Stimulated activated naive CD8-positive, alpha-beta T cell treated with anti-CD3 and anti-CD28 coated beads, Interleukin-15, Interleukin-2, amounts not matched to agents 100 U/mL and 50 U/mL, for 24 hours (primary cell): ENCODE measurements at regions not wholly inside any gene's neighbourhood (a gene's known extent, or its start where the extent isn't known, plus 50 kb on each side); places are given as distances from the start of the nearest gene placed in this dataset.

Experiments
- ATAC-seq: fragments of 150-1000 bp; cut with Tn5 transposase; one replicate; pipeline ENCODE4 v1.10.0; 2021
- DNase-seq: peaks from one replicate; pipeline ENCODE4 v3.0.0; 2021

GRCh38 chr2:128727404-128727803, 408.7 kb upstream of the HS6ST1 start:
- ATAC-seq (peak; percentile 28), DNase-seq (no peak)

- ATAC-seq (peak; percentile 26), DNase-seq (no peak)
These were observed 409.2 kb upstream of the HS6ST1 start for GRCh38 chr2:128727914-128728313.

GRCh38 chr2:128729051-128729450, 410.4 kb upstream of the HS6ST1 start:
- DNase-seq (no peak), ATAC-seq (no peak)

- no peak for ATAC-seq
- no peak for DNase-seq
These were observed 413.5 kb upstream of the HS6ST1 start for GRCh38 chr2:128731994-128732650.

- DNase-seq, result no peak
- no peak for ATAC-seq
These were observed 414.3 kb upstream of the HS6ST1 start for GRCh38 chr2:128732976-128733431.

GRCh38 chr2:128733450-128733849, 414.8 kb upstream of the HS6ST1 start:
- ATAC-seq, result no peak
- no peak for DNase-seq

GRCh38 chr2:128734521-128735295, 416.0 kb upstream of the HS6ST1 start:
- no peak for DNase-seq
- no peak for ATAC-seq

- ATAC-seq (no peak), DNase-seq (no peak)
These were observed 416.8 kb upstream of the HS6ST1 start for GRCh38 chr2:128735296-128735960.

GRCh38 chr2:128736046-128736688, 417.5 kb upstream of the HS6ST1 start:
- DNase-seq (no peak), ATAC-seq (no peak)

GRCh38 chr2:128736689-128737545, 418.2 kb upstream of the HS6ST1 start:
- DNase-seq, result peak; percentile 79
- peak; percentile 38 for ATAC-seq

GRCh38 chr2:128737546-128737826, 418.8 kb upstream of the HS6ST1 start:
- ATAC-seq (no peak), DNase-seq (no peak)

GRCh38 chr2:128738446-128739110, 419.9 kb upstream of the HS6ST1 start:
- no peak for DNase-seq
- no peak for ATAC-seq

- DNase-seq, result no peak
- ATAC-seq, result no peak
These were observed 423.8 kb upstream of the HS6ST1 start for GRCh38 chr2:128742467-128742866.

GRCh38 chr2:128745946-128746345, 427.3 kb upstream of the HS6ST1 start:
- DNase-seq (no peak), ATAC-seq (no peak)

- no peak for DNase-seq
- no peak for ATAC-seq
These were observed 427.7 kb upstream of the HS6ST1 start for GRCh38 chr2:128746356-128746755.

- no peak for DNase-seq
- ATAC-seq, result no peak
These were observed 429.7 kb upstream of the HS6ST1 start for GRCh38 chr2:128748336-128748735.

GRCh38 chr2:128748835-128749605, 430.4 kb upstream of the HS6ST1 start:
- DNase-seq (no peak), ATAC-seq (no peak)

- DNase-seq (no peak), ATAC-seq (no peak)
These were observed 431.9 kb upstream of the HS6ST1 start for GRCh38 chr2:128750328-128751165.

- ATAC-seq (no peak), DNase-seq (no peak)
These were observed 433.1 kb upstream of the HS6ST1 start for GRCh38 chr2:128751746-128752145.
